Lung microvascular endothelial cell (primary cell): ENCODE measurements at regions not wholly inside any gene's neighbourhood (a gene's known extent, or its start where the extent isn't known, plus 50 kb on each side); places are given as distances from the start of the nearest gene placed in this dataset.
A peak's percentile ranks its signal among the peaks of the same experiment; 100 is the strongest.

Source experiments
- DNase-seq, 2 donors: peaks; one replicate each; pipeline versions ENCODE4 v3.0.0 to v3.0.0-alpha.2; 2010; ENCODE audit warnings: low read depth in 2 of 2

GRCh38 chr12:102601621-102602020 lies 121.3 kb upstream of the IGF1 start:
- no peak for DNase-seq

DNA sequence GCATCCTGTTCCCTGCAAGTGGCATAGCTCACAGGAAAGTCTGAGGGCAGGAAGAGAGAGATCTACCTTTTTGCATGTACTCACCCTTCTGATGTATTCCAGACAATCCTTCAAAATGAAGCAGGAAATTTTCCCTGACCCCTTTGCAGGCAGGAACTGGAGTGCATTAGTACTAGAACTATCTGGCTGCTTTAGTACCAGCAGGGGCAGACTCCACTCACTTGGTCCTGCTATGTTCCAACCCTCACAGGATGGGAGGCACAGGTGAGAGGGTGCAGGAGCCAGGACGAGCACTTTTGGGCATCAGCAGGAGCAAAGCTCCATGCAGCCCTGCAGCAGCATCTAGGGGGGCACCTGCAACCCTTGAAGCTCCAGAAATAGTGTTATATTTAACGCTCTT lies 116.3 kb upstream of the IGF1 start:
- no peak for DNase-seq

DNA sequence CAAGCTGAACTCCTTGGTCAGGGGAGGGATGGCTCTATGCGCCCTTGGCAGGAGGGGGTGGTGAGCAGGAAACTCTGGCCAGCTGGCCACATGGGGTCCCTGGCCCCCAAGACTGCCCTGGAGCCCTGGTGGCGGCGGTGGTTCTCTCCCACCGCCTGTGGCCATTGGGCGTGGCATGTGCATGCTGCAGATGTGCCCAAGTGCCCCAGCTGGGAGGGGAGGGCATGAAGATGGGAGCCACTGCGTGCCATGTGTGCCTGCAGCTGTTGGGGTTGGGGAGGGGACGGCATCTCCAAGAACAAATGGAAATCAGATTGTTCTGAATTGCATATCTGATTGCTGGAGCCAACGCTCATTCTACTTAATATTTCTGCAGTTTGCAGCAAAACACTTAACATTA lies 115.7 kb upstream of the IGF1 start:
- no peak for DNase-seq

DNA sequence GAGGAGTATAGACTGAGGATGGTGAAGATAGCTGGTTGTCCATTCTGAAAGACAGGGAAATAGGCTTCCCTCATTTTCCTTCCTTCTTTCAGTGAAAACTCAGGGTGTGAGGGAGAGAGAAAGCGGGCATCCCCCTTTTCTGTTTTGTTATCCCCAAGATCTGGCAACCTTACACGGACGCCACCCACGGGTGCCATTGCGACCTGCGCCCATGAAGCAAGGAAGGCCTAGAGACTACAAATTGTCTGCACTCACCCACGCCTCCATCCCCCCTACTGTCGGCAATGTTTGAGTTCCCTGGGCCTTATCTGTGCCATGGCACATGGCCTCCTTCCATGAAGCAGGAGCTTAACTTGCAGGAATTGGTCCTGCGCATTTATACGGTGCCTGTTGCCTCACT lies 115.0 kb upstream of the IGF1 start:
- DNase-seq, result no peak

DNA sequence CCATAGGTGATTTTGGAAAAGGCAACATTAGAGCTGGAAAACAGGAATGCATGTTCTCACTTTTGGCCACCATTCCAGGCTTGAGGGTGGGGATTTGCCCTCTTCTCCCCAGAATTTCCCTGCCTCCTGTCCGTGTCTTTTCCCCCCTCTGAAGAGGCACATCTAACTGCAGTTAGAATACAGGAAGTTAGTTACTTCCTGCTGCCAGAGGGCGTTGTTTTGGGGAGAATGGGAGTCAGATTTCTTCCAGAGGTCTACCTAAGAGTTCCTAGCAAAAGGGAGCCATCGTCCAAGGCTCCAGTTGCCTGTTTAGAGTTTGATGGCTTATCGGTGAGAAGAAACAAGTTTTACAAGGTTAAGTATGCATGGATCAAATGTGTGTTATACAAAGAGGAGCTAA lies 112.8 kb upstream of the IGF1 start:
- no peak for DNase-seq

GRCh38 chr12:102592134-102592533 lies 111.8 kb upstream of the IGF1 start:
- no peak for DNase-seq

GRCh38 chr12:102573237-102573636 lies 92.9 kb upstream of the IGF1 start:
- no peak for DNase-seq

- no peak for DNase-seq
Observed at GRCh38 chr12:102571889-102572288, 91.5 kb upstream of the IGF1 start.

- no peak for DNase-seq
Observed at GRCh38 chr12:102570256-102570655, 89.9 kb upstream of the IGF1 start.

GRCh38 chr12:102569803-102570202 lies 89.4 kb upstream of the IGF1 start:
- DNase-seq, result no peak

- DNase-seq, result no peak
Observed at GRCh38 chr12:102568276-102568675, 87.9 kb upstream of the IGF1 start.

GRCh38 chr12:102567031-102567985 lies 86.9 kb upstream of the IGF1 start:
- no peak for DNase-seq

GRCh38 chr12:102565555-102565954 lies 85.2 kb upstream of the IGF1 start:
- DNase-seq, result no peak

DNA sequence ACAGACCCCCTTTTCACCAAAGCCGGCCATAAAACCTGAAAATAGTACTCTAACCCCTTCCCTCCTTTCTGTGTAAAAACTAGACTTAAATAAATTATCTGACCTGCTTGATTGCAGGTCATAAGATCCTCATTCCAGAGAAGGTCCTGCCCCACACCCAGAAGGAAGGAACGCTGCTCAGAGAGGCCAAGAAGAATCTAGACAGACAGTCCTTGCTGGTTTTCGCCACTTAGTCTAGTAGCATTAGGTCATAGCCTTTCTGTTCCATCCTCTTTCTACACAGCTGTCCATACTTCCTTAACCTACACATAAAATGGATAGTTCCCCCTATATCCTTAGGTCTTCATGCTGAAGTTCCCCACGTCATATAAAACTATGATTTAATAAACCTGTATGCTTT lies 83.7 kb upstream of the IGF1 start:
- DNase-seq, result no peak

GRCh38 chr12:102562836-102563425 lies 82.6 kb upstream of the IGF1 start:
- no peak for DNase-seq

GRCh38 chr12:102551186-102551585 lies 70.8 kb upstream of the IGF1 start:
- DNase-seq, result no peak

GRCh38 chr12:102549691-102550090 lies 69.3 kb upstream of the IGF1 start:
- no peak for DNase-seq

DNA sequence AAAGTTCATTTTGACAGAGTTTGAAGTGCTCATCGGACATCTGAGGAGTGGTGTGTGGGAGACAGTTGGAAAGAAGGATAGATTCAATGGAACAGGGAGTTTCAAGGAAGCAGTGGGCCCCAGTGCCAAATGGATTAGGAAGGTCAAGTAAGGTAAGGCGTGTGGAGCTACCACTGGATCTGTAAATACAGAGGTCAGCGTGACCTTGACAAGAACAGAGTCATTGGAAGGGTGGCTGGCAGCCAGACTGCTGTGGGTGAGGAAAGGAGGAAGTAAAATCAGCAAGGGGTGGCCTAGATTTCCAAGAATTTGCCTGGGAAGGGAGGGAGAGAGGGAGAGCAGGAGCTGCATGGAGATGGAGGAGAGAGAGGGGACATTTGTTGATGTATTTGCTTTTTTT lies 68.2 kb upstream of the IGF1 start:
- DNase-seq, result no peak

GRCh38 chr12:102543494-102544485 lies 63.4 kb upstream of the IGF1 start:
- peak in 1 of 2 donors; percentile 15 for DNase-seq

DNA sequence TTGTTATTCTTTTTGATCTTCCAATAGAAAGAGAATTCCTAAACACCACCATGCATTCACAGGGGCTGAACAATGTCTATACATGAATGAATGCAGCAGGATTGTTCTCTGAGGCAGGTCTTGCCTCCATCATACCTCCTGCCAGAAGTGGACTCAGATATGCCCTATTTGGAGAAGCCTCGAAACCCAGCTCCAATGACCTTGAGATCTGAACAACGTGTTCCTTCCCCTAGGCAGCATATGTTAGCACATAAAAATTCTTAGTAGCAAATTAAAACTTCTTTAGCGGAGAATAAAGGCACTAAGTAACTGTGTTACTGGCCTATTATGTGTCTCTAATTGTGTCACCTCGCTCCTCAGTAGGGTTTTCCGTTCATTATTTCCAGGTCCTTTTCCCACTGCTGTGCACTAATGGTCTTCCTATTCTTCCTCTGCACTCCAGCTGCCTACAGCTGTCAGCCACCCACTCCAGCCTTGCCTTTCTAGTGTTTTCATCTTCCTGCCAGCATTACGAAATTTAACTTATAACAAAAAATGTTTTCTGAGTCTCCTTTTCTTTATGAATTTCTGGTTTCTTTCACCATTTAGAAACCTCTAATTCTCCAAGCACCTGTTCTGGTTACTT lies 62.6 kb upstream of the IGF1 start:
- DNase-seq, result no peak

- DNase-seq, result no peak
Observed at GRCh38 chr12:102540815-102541385, 60.5 kb upstream of the IGF1 start.
